OCI-LY1 (cell line): ENCODE measurements at regions not wholly inside any gene's neighbourhood (a gene's known extent, or its start where the extent isn't known, plus 50 kb on each side); places are given as distances from the start of the nearest gene placed in this dataset.
A peak's percentile ranks its signal among the peaks of the same experiment; 100 is the strongest.

ENCODE experiments used
- H2AFZ ChIP-seq: fragments of 200-600 bp; sonication (generic), shearing (Covaris generic); 2 replicates; pipeline ENCODE4 v1.6.0; 2014; ENCODE audit warnings: antibody characterized with exemption, mild to moderate bottlenecking, low read length
- H3F3A ChIP-seq: fragments of 200-600 bp; sonication (generic), shearing (Covaris generic); 2 replicates; pipeline ENCODE4 v1.6.0; 2014; ENCODE audit warnings: mild to moderate bottlenecking, antibody characterized with exemption, low read length, moderate library complexity; ENCODE audit not compliant: insufficient read depth
- H3K27ac ChIP-seq: fragments of 200-600 bp; sonication (generic); 2 replicates; pipeline ENCODE4 v1.5.1; 2014; ENCODE audit warnings: low read length, mixed run types, mild to moderate bottlenecking, low read depth; ENCODE audit not compliant: poor library complexity, severe bottlenecking
- H3K27me3 ChIP-seq: fragments of 200-600 bp; sonication (generic); 2 replicates; pipeline ENCODE4 v1.6.0; 2014; ENCODE audit warnings: antibody characterized with exemption, mild to moderate bottlenecking, low read length, moderate library complexity; ENCODE audit not compliant: insufficient read depth
- H3K36me3 ChIP-seq: fragments of 200-600 bp; sonication (generic); 2 replicates; pipeline ENCODE4 v1.6.1; 2014; ENCODE audit warnings: mild to moderate bottlenecking, antibody characterized with exemption, low read length, moderate library complexity, mixed read lengths; ENCODE audit not compliant: insufficient read depth
- H3K4me1 ChIP-seq: fragments of 200-600 bp; sonication (generic); 2 replicates; pipeline ENCODE4 v1.5.1; 2014; ENCODE audit warnings: mild to moderate bottlenecking, low read length, moderate library complexity; ENCODE audit not compliant: insufficient read depth, severe bottlenecking
- H3K4me2 ChIP-seq: fragments of 200-600 bp; sonication (generic), shearing (Covaris generic); 2 replicates; pipeline ENCODE4 v1.6.1; 2014; ENCODE audit warnings: low read length
- H3K4me3 ChIP-seq: fragments of 200-600 bp; sonication (generic); 2 replicates; pipeline ENCODE4 v1.5.1; 2014; ENCODE audit warnings: low read length, low read depth, mild to moderate bottlenecking, mixed read lengths; ENCODE audit not compliant: poor library complexity, severe bottlenecking
- H3K79me2 ChIP-seq: fragments of 200-600 bp; shearing (Covaris generic); 2 replicates; pipeline ENCODE4 v1.6.1; 2016; ENCODE audit warnings: mixed run types, low read length, mixed read lengths; ENCODE audit not compliant: insufficient read depth
- H3K9ac ChIP-seq: fragments of 200-600 bp; sonication (generic), shearing (Covaris generic); 2 replicates; pipeline ENCODE4 v1.6.1; 2014; ENCODE audit warnings: mild to moderate bottlenecking, low read length, mixed read lengths
- H3K9me2 ChIP-seq: fragments of 200-600 bp; sonication (generic), shearing (Covaris generic); 2 replicates; pipeline ENCODE4 v1.6.1; 2014; ENCODE audit warnings: low read depth, mild to moderate bottlenecking, low read length, mixed read lengths
- H3K9me3 ChIP-seq: fragments of 200-600 bp; shearing (Covaris generic); 2 replicates; pipeline ENCODE4 v1.6.1; 2014; ENCODE audit warnings: low read length, mixed read lengths
- H4K20me1 ChIP-seq: fragments of 200-600 bp; sonication (generic), shearing (Covaris generic); 2 replicates; pipeline ENCODE4 v1.6.0; 2016; ENCODE audit warnings: mild to moderate bottlenecking, low read length; ENCODE audit not compliant: insufficient read depth
- EZH2 ChIP-seq: fragments of 200-600 bp; sonication (generic), shearing (Covaris generic); IDR thresholded peaks from 2 replicates; pipeline ENCODE4 v1.8.0; 2017; ENCODE audit warnings: borderline replicate concordance, mixed run types, mild to moderate bottlenecking, antibody characterized with exemption, low read length, moderate library complexity, mixed read lengths
- TF ChIP-seq, protein P1 (sequence below): fragments of 200-600 bp; sonication (generic), shearing (Covaris generic); IDR thresholded peaks from 2 replicates; pipeline ENCODE4 v1.5.1; 2017; ENCODE audit warnings: mild to moderate bottlenecking, antibody characterized with exemption, low read length, moderate library complexity, mixed read lengths

DNA sequence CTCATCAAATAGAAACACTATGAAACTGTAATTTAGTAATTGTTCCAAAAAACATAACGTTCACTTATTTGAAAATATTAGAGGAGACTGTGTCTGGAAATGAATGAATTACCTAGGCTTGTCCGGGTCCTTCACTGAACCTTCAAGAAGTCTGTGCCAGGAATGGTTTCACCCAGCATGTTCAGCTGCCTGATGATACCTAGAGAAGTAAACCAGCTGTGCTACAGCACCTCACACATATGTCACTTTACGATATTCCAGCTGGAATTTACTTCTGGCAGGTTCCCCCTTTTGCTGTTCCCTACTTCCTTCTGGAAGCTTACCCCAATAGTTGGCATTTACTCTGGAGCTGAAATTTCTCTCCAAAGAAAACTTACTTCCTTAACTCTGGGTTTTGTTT, 906.5 kb downstream of the FAT4 start:
- no peaks in the 10 kb centered on the region for H3K9me2 ChIP-seq

DNA sequence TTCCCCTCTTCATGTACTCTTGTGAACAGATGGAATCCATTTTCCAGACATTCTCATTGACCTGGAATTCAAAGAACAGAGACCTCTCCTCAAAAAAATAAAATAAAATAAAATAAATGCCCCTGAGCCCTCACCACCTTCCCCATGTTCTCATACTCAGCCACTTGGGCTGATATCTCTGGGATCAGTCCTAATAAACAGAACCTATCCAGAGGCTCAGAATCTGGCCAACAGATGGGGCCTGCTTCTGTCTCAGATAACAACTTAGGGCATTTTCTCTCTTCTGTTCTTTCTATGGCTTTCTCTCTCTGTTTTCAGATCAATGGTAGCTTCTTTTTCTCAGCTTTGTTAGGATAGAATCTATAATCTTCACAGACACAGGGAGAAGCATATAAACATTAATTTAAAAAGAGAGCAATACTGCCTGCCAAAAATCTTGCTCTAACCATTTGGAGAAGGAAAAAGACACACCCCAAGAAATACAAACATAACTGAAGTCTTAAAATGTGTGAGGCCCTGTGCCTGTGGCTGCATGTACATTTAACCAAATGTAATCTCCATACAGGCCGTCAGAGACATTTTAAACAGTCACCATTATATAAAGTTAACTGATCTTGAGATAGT, 907.1 kb downstream of the FAT4 start:
- Histone ChIP-seq H3K9me2 (no peaks in the 10 kb centered on the region), H3K9me3 (no peaks in the 10 kb centered on the region), H2AFZ (no peak overlapping the region), H3K9ac (no peak overlapping the region), H3K79me2 (no peaks in the 10 kb centered on the region), H3K4me3 (no peak overlapping the region), H4K20me1 (no peaks in the 10 kb centered on the region), H3K27me3 (no peaks in the 10 kb centered on the region), H3K36me3 (no peaks in the 10 kb centered on the region), H3K4me2 (no peak overlapping the region), H3F3A (no peaks in the 10 kb centered on the region), H3K27ac (no peak overlapping the region), H3K4me1 (no peaks in the 10 kb centered on the region)
- TF ChIP-seq, protein P1, sequence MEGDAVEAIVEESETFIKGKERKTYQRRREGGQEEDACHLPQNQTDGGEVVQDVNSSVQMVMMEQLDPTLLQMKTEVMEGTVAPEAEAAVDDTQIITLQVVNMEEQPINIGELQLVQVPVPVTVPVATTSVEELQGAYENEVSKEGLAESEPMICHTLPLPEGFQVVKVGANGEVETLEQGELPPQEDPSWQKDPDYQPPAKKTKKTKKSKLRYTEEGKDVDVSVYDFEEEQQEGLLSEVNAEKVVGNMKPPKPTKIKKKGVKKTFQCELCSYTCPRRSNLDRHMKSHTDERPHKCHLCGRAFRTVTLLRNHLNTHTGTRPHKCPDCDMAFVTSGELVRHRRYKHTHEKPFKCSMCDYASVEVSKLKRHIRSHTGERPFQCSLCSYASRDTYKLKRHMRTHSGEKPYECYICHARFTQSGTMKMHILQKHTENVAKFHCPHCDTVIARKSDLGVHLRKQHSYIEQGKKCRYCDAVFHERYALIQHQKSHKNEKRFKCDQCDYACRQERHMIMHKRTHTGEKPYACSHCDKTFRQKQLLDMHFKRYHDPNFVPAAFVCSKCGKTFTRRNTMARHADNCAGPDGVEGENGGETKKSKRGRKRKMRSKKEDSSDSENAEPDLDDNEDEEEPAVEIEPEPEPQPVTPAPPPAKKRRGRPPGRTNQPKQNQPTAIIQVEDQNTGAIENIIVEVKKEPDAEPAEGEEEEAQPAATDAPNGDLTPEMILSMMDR: no peak
- no peak for TF ChIP-seq EZH2

More for the DNA sequence above, 906.5 kb downstream of the FAT4 start:
- H3F3A ChIP-seq: no peaks in the 10 kb centered on the region
- H3K4me1 ChIP-seq: no peaks in the 10 kb centered on the region
- H3K27ac ChIP-seq: no peak overlapping the region
- no peaks in the 10 kb centered on the region for H3K27me3 ChIP-seq
- H2AFZ ChIP-seq: no peak overlapping the region
- no peaks in the 10 kb centered on the region for H3K9me3 ChIP-seq
- H3K79me2 ChIP-seq: no peaks in the 10 kb centered on the region
- no peaks in the 10 kb centered on the region for H3K36me3 ChIP-seq
- H3K4me2 ChIP-seq: no peak overlapping the region
- no peak overlapping the region for H3K9ac ChIP-seq
- H4K20me1 ChIP-seq: no peaks in the 10 kb centered on the region
- TF ChIP-seq EZH2: no peak
- TF ChIP-seq, protein P1: no peak
- no peak overlapping the region for H3K4me3 ChIP-seq

DNA sequence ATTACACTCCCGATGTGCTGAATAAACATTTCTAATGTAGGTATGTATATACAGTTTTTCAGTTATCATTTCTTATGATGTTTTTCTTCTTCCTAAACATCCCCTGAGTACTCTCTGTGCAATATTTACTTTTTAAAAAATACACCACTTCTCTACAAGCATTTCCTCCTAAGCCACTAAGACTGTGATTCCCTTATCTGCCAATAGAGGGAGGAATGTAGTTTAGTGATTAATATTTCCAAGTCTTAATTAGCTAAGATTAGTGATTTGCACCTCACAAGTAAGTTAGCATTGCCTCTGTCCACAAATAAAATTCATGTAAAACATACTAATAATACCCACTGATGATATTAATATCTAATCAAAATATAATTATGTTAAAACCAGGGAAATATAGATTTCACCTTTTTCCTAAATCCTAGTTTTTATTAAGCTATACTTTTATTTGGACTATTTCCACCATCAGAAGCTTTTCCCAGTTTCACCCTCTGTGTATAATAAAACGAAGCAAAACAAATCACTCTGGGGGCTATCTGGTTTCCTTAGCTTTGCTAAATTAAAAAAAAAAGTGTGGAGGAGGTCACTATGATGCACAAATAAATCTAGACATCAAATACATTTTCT, 909.1 kb downstream of the FAT4 start:
- no peaks in the 10 kb centered on the region for H3K27me3 ChIP-seq
- no peaks in the 10 kb centered on the region for H3K79me2 ChIP-seq
- no peak overlapping the region for H3K27ac ChIP-seq
- H3K9me3 ChIP-seq: no peaks in the 10 kb centered on the region
- no peaks in the 10 kb centered on the region for H3K9me2 ChIP-seq
- no peak overlapping the region for H2AFZ ChIP-seq
- H3K4me3 ChIP-seq: no peak overlapping the region
- no peaks in the 10 kb centered on the region for H3K4me1 ChIP-seq
- no peak overlapping the region for H3K9ac ChIP-seq
- no peaks in the 10 kb centered on the region for H3K36me3 ChIP-seq
- no peak overlapping the region for H3K4me2 ChIP-seq
- H4K20me1 ChIP-seq: no peaks in the 10 kb centered on the region
- no peaks in the 10 kb centered on the region for H3F3A ChIP-seq
- TF ChIP-seq EZH2: no peak
- TF ChIP-seq, protein P1: peak; percentile 62
